Caco-2 (cell line): ENCODE measurements at regions not wholly inside any gene's neighbourhood (a gene's known extent, or its start where the extent isn't known, plus 50 kb on each side); places are given as distances from the start of the nearest gene placed in this dataset.

Experiments
- BruUV-seq: library from RNA; stranded (reverse); fragments of 400-500 nt; replicated peaks from 2 replicates; lab custom pipeline; 2021; lab: Mats Ljungman, UMichigan
- CTCF ChIA-PET: fragments of 300-600 bp; sonication (Branson Sonifier 250); formaldehyde crosslinking; loops from one replicate; lab custom pipeline; 2022; ENCODE audit warnings: antibody characterized with exemption; lab: Charles Lee
- POLR2A ChIA-PET: fragments of 300-600 bp; sonication (Branson Sonifier 250); formaldehyde crosslinking; loops from one replicate; lab custom pipeline; 2022; ENCODE audit warnings: antibody characterized with exemption; lab: Charles Lee
- DNase-seq, 2 experiments: peaks; one replicate each; pipeline versions ENCODE4 v3.0.0 to v3.0.0-alpha.2; 2020 to 2022
- H3K27me3 ChIP-seq: replicated peaks from 2 replicates; pipeline ENCODE4 v1.6.0; 2011; ENCODE audit warnings: low read length; ENCODE audit not compliant: control insufficient read depth, insufficient read depth
- H3K36me3 ChIP-seq: 2 replicates; pipeline ENCODE4 v1.5.1; 2011; ENCODE audit warnings: low read length; ENCODE audit not compliant: control insufficient read depth, insufficient read depth
- H3K4me1 ChIP-seq: fragments of 250-450 bp; sonication (Bioruptor Pico); 2 replicates; pipeline ENCODE4 v1.5.1; 2020; ENCODE audit warnings: mild to moderate bottlenecking
- H3K4me3 ChIP-seq: 2 replicates; pipeline ENCODE4 v1.5.1; 2011; ENCODE audit warnings: low read depth, mild to moderate bottlenecking, control low read depth, low read length
- H3K9me3 ChIP-seq: fragments of 250-450 bp; sonication (Bioruptor Pico); 2 replicates; pipeline ENCODE4 v1.5.1; 2020; ENCODE audit warnings: mild to moderate bottlenecking, moderate library complexity
- H3K27ac Mint-ChIP-seq: one replicate; pipeline ENCODE4 v1.8.0; 2022; ENCODE audit warnings: mixed read lengths; ENCODE audit not compliant: unreplicated experiment
- H3K27me3 Mint-ChIP-seq: one replicate; pipeline ENCODE4 v1.8.0; 2022; ENCODE audit warnings: mixed read lengths; ENCODE audit not compliant: insufficient read depth, unreplicated experiment
- H3K36me3 Mint-ChIP-seq: one replicate; pipeline ENCODE4 v1.8.0; 2022; ENCODE audit warnings: mild to moderate bottlenecking, mixed read lengths; ENCODE audit not compliant: insufficient read depth, unreplicated experiment
- H3K4me1 Mint-ChIP-seq: one replicate; pipeline ENCODE4 v1.8.0; 2022; ENCODE audit warnings: low read depth, mixed read lengths; ENCODE audit not compliant: unreplicated experiment
- H3K4me3 Mint-ChIP-seq: one replicate; pipeline ENCODE4 v1.8.0; 2022; ENCODE audit warnings: mild to moderate bottlenecking, moderate library complexity, mixed read lengths; ENCODE audit not compliant: unreplicated experiment
- H3K9me3 Mint-ChIP-seq: one replicate; pipeline ENCODE4 v1.8.0; 2022; ENCODE audit warnings: mixed read lengths; ENCODE audit not compliant: unreplicated experiment
- intact Hi-C: fragments of 100-400 bp; cut with micrococcal nuclease; formaldehyde crosslinking; loops from one replicate; pipeline ENCODE4 v1.10.0; 2022; ENCODE audit not compliant: unreplicated experiment
- TF ChIP-seq, protein P1 (sequence below), 2 experiments: fragments of 200-600 bp in 1 of 2; IDR thresholded peaks; 1 replicate in 1 of 2; 2 replicates in 1 of 2; pipeline versions ENCODE4 v1.5.1 to v1.8.0; 2011 to 2022; ENCODE audit warnings: antibody characterized with exemption in 1 of 2, control low read depth in 1 of 2, inconsistent platforms in 1 of 2, low read depth in 1 of 2, low read length in 1 of 2, mild to moderate bottlenecking in 1 of 2, moderate library complexity in 1 of 2; ENCODE audit not compliant: insufficient read depth in 1 of 2, severe bottlenecking in 1 of 2, unreplicated experiment in 1 of 2

DNA sequence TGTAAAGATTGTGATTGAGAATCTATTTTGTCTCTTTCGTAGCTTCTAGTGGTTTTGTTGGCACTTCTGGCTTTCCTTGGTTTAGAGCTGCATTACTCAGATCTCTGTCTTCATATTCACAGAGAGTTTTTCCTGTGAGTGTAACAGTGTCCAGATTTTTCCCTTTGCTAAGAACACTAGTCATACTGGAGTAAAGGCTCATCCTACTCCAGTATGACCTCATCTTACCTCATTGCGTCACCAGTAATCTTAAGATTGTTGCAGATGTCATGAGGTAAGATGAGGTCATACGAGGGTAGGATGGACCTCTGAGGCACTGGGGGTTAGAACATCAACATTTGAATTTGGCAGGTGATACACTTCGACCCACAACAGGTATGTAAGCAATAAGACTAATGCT lies 461.2 kb downstream of the FLRT2 start:
- DNase-seq = no peak

GRCh38 chr14:85987907-85988306 lies 458.0 kb downstream of the FLRT2 start:
- no peaks in the 10 kb centered on the region for H3K27me3 Mint-ChIP-seq
- H3K27ac Mint-ChIP-seq = no peak overlapping the region
- Histone ChIP-seq H3K27me3 (no peaks in the 10 kb centered on the region), H3K4me1 (no peaks in the 10 kb centered on the region), H3K9me3 (no peaks in the 10 kb centered on the region), H3K4me3 (no peak overlapping the region), H3K36me3 (no peaks in the 10 kb centered on the region)
- ChIA-PET CTCF (no interaction called here), POLR2A (no interaction called here)
- no peak for DNase-seq
- intact Hi-C loops = loop anchor here (1.0 kb wide), 1 partner anchor 50 kb away; no protein-coding TSS in a partner anchor
- H3K36me3 Mint-ChIP-seq = no peaks in the 10 kb centered on the region
- TF ChIP-seq, protein P1, sequence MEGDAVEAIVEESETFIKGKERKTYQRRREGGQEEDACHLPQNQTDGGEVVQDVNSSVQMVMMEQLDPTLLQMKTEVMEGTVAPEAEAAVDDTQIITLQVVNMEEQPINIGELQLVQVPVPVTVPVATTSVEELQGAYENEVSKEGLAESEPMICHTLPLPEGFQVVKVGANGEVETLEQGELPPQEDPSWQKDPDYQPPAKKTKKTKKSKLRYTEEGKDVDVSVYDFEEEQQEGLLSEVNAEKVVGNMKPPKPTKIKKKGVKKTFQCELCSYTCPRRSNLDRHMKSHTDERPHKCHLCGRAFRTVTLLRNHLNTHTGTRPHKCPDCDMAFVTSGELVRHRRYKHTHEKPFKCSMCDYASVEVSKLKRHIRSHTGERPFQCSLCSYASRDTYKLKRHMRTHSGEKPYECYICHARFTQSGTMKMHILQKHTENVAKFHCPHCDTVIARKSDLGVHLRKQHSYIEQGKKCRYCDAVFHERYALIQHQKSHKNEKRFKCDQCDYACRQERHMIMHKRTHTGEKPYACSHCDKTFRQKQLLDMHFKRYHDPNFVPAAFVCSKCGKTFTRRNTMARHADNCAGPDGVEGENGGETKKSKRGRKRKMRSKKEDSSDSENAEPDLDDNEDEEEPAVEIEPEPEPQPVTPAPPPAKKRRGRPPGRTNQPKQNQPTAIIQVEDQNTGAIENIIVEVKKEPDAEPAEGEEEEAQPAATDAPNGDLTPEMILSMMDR (IDR thresholded peaks at IDR 0.05; ENCODE audit: insufficient read depth in 1 of 2, low read depth in 1 of 2, low read length in 1 of 2, severe bottlenecking in 1 of 2, unreplicated experiment in 1 of 2) = no peak
- BruUV-seq = no TSS peak
- no peaks in the 10 kb centered on the region for H3K4me1 Mint-ChIP-seq
- H3K4me3 Mint-ChIP-seq = no peak overlapping the region
- no peaks in the 10 kb centered on the region for H3K9me3 Mint-ChIP-seq

More for the DNA sequence above, 461.2 kb downstream of the FLRT2 start:
- Histone ChIP-seq H3K27me3 (no peaks in the 10 kb centered on the region), H3K36me3 (no peaks in the 10 kb centered on the region), H3K9me3 (no peaks in the 10 kb centered on the region), H3K4me1 (no peaks in the 10 kb centered on the region), H3K4me3 (no peak overlapping the region)
- no TSS peak for BruUV-seq
- intact Hi-C loops = no loop called here
- Mint-ChIP-seq H3K36me3 (no peaks in the 10 kb centered on the region), H3K27me3 (no peaks in the 10 kb centered on the region), H3K9me3 (no peaks in the 10 kb centered on the region), H3K27ac (no peak overlapping the region), H3K4me3 (no peak overlapping the region), H3K4me1 (no peaks in the 10 kb centered on the region)
- ChIA-PET CTCF (no interaction called here), POLR2A (no interaction called here)
- TF ChIP-seq, protein P1 (IDR thresholded peaks at IDR 0.05; ENCODE audit: insufficient read depth in 1 of 2, low read depth in 1 of 2, low read length in 1 of 2, severe bottlenecking in 1 of 2, unreplicated experiment in 1 of 2) = no peak

- no peak overlapping the region for H3K27ac Mint-ChIP-seq
- H3K9me3 Mint-ChIP-seq = no peaks in the 10 kb centered on the region
- intact Hi-C loops = loop anchor here (1.0 kb wide), 1 partner anchor 51 kb away; no protein-coding TSS in a partner anchor
- no peak overlapping the region for H3K4me3 ChIP-seq
- H3K27me3 ChIP-seq = no peaks in the 10 kb centered on the region
- TF ChIP-seq, protein P1 (IDR thresholded peaks at IDR 0.05; ENCODE audit: insufficient read depth in 1 of 2, low read depth in 1 of 2, low read length in 1 of 2, severe bottlenecking in 1 of 2, unreplicated experiment in 1 of 2) = no peak
- ChIA-PET CTCF (no interaction called here), POLR2A (no interaction called here)
- H3K4me3 Mint-ChIP-seq = no peak overlapping the region
- H3K4me1 Mint-ChIP-seq = no peaks in the 10 kb centered on the region
- no peaks in the 10 kb centered on the region for H3K36me3 ChIP-seq
- H3K27me3 Mint-ChIP-seq = no peaks in the 10 kb centered on the region
- no peaks in the 10 kb centered on the region for H3K36me3 Mint-ChIP-seq
- BruUV-seq = no TSS peak
- H3K9me3 ChIP-seq = no peaks in the 10 kb centered on the region
- no peaks in the 10 kb centered on the region for H3K4me1 ChIP-seq
- DNase-seq = no peak
Measured at GRCh38 chr14:85987292-85987691, 457.3 kb downstream of the FLRT2 start.
